ENCODE measurements at regions not wholly inside any gene's neighbourhood (a gene's known extent, or its start where the extent isn't known, plus 50 kb on each side); places are given as distances from the start of the nearest gene placed in this dataset.
"Not testable (repeated sequence)": the region's sequence is repeated elsewhere in the genome, so short reads cannot be mapped to it uniquely, and the experiment has no call there.

- FAIRE-seq: no peak
Measured at GRCh38 chr9:11551106-11551505, 938.3 kb upstream of the PTPRD start.

GRCh38 chr9:11558043-11558442 lies 945.2 kb upstream of the PTPRD start:
- FAIRE-seq: no peak

- no peak for FAIRE-seq
Measured at GRCh38 chr9:11559001-11559776, 946.4 kb upstream of the PTPRD start.

- FAIRE-seq: peak; percentile 92
Measured at GRCh38 chr9:11577522-11577921, 964.7 kb upstream of the PTPRD start.

GRCh38 chr9:11595756-11596155 lies 983.0 kb upstream of the PTPRD start:
- FAIRE-seq: no peak

- FAIRE-seq: no peak
Measured at GRCh38 chr9:11618241-11618805, 1005.5 kb upstream of the PTPRD start.

- no peak for FAIRE-seq
Measured at GRCh38 chr9:11632691-11633090, 1019.9 kb upstream of the PTPRD start.

GRCh38 chr9:11646831-11647230 lies 1034.0 kb upstream of the PTPRD start:
- no peak for FAIRE-seq

- no peak for FAIRE-seq
Measured at GRCh38 chr9:11653867-11654266, 1039.3 kb upstream of the TYRP1 start.

- FAIRE-seq: no peak
Measured at GRCh38 chr9:11663913-11664312, 1029.3 kb upstream of the TYRP1 start.

- no peak for FAIRE-seq
Measured at GRCh38 chr9:11676821-11677220, 1016.4 kb upstream of the TYRP1 start.

- FAIRE-seq: no peak
Measured at GRCh38 chr9:11686733-11687132, 1006.5 kb upstream of the TYRP1 start.

GRCh38 chr9:11697126-11697525 lies 996.1 kb upstream of the TYRP1 start:
- no peak for FAIRE-seq

GRCh38 chr9:11701706-11702105 lies 991.5 kb upstream of the TYRP1 start:
- FAIRE-seq: no peak

GRCh38 chr9:11702548-11702947 lies 990.6 kb upstream of the TYRP1 start:
- no peak for FAIRE-seq

- FAIRE-seq: not testable (repeated sequence)
Measured at GRCh38 chr9:11704198-11704597, 989.0 kb upstream of the TYRP1 start.

GRCh38 chr9:11708899-11709298 lies 984.3 kb upstream of the TYRP1 start:
- no peak for FAIRE-seq

- FAIRE-seq: peak; percentile 72
Measured at GRCh38 chr9:11709567-11709966, 983.6 kb upstream of the TYRP1 start.

GRCh38 chr9:11713077-11713476 lies 980.1 kb upstream of the TYRP1 start:
- no peak for FAIRE-seq

- FAIRE-seq: no peak
Measured at GRCh38 chr9:11722957-11723356, 970.2 kb upstream of the TYRP1 start.

GRCh38 chr9:11726659-11727058 lies 966.5 kb upstream of the TYRP1 start:
- FAIRE-seq: no peak

GRCh38 chr9:11735391-11735790 lies 957.8 kb upstream of the TYRP1 start:
- FAIRE-seq: no peak

GRCh38 chr9:11742471-11742870 lies 950.7 kb upstream of the TYRP1 start:
- FAIRE-seq: no peak

GRCh38 chr9:11743356-11743755 lies 949.8 kb upstream of the TYRP1 start:
- no peak for FAIRE-seq

- FAIRE-seq: no peak
Measured at GRCh38 chr9:11749396-11749795, 943.8 kb upstream of the TYRP1 start.
